NCI-H446 (cell line): ENCODE measurements at regions not wholly inside any gene's neighbourhood (a gene's known extent, or its start where the extent isn't known, plus 50 kb on each side); places are given as distances from the start of the nearest gene placed in this dataset.
"Not testable (repeated sequence)": the region's sequence is repeated elsewhere in the genome, so short reads cannot be mapped to it uniquely, and the experiment has no call there.

Experiments
- DNase-seq, 2 experiments: peaks; one replicate each; lab custom pipeline; 2025; lab: John Stamatoyannopoulos, UW

DNA sequence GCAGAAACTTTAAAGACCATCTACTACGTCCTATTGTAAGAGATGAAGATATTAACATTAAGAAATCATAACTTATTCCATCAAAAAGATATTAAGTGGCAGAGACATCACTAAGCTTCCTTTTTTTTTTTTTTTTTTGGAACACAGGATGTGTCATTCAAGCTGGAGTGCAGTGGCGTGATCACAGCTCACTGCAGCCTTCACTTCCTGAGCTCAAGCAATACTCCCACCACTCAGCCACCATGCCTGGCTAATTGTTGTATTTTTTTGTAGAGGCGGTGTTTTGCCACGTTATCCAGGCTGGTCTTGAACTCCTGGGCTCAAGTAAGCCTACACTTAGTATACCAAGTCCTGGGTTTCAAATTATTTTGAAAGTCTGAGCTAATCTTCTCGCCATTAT, 169.7 kb upstream of the KCTD7 start:
- not testable (repeated sequence) for DNase-seq

DNA sequence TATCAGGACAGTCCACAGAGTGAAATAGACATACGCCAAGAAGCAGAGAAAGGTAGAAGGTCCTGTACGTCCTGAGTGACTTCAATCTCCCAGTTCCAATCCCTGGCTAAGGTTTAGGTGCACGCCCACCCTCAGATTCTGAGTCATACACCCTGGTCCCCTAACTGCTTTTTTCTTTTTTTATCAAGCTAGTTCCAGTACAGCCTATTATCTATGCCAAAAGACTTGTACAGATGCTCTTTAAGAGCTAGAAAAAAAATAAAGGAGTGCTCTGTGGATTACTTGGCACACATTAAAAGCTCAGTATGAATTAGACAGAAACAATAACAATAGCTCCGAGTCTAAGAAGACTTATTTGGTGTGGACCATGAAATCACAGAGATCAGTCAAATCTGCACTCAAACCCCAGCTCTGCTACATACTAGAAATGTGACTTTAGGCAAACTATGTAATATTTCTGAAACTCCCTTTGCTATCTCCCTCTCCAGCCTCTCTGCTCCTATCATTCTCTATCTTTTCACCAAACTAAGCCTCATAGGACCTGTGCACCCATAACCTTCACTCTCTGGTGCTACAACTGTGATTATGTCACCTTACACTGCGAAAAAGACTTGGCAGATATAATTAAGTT, 168.8 kb upstream of the KCTD7 start:
- not testable (repeated sequence) for DNase-seq

DNA sequence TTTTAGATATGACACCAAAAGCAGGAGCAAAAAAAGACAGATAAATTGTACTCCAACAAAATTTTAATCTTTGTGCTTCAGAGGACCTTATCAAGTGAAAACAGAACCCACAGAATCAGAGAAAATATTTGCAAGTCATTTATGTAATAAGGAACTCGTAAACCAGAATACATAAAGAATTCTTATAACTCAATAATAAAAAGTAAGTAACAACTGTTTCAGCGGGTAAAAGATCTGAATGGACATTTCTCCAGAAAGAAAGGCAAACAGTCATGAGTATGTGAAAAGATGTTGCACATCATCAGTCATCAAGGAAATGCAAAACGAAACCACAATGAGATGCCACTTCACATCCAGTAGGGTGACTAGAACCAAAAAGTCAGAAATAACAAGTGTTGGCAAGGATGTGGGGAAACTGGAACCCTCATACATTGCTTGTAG, 167.7 kb upstream of the KCTD7 start:
- no peak for DNase-seq

DNA sequence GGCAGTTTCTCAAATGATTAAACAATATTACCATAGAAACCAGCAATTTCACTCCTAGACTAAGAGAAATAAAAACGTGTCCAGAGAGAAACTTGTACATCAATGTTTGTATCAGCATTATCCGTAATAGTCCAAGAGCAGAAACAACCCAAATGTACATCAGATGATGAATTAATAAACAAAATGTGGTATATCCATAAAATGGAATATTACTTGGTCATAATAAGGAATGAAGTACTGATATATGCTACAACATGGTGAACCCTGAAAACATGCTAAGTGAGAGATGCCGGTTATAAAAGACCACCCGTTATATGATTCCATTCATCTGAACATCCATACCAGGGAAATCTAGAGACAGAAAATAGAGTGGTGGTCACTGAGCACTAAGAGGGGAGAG, 167.3 kb upstream of the KCTD7 start:
- DNase-seq = not testable (repeated sequence)

DNA sequence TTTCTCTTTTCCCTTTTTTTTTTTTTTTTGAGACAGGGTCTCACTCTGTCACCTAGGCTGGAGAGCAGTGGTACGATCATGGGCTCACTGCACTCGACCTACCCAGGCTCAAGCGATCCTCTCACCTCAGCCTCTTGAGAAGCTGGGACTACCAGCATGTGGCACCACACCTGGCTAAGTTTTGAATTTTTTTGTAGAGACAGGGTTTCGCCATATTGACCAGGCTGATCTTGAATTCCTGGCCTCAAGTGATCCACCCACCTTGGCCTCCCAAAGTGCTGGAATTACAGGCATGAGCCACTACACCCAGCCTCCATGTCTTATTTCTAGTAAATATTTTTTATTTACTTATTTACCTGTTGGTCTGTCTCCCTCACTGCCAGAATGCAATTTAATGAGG, 165.8 kb upstream of the KCTD7 start:
- DNase-seq = not testable (repeated sequence)

DNA sequence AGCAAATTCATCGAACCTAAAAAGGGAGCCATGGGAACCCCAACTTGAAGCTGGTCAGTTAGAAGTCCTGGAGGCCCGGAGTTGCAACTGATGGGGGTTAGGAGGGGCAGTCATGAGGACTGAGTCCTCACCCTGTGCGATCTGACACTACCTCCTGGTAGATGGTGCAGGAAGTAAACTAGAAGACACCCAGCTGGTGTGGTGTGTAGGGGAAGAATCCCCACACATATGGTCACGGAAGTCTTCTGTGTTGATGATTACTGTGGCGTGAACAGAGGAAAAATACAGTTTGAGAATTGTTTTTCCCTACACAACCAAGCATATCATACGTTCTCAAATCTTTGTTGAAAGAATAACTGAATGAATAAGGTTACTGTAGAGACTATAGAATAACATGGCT, 164.6 kb upstream of the KCTD7 start:
- no peak for DNase-seq

DNA sequence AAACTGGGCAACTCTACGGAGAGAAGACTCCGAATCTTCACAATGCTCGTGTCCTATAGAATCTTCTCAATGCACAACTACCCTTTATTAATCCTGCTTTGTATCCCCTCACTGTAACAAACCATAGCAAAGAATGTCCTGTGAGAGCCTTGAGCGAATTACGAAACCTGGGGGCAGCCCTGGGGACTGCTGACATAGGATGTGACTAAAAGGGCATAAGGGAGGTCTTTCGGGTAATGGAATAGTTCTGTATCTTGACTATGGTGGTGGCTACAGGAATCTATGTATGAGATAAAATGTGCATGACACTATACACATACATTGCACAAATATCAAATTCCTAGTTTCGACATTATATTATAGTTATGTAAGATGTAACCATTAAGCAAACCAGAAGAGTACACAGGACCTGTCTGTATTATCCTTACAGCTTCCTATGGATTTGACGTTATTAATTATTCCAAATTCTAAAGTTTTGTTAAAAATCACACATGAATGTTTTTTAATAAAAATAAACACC, 162.5 kb upstream of the KCTD7 start:
- no peak for DNase-seq

DNA sequence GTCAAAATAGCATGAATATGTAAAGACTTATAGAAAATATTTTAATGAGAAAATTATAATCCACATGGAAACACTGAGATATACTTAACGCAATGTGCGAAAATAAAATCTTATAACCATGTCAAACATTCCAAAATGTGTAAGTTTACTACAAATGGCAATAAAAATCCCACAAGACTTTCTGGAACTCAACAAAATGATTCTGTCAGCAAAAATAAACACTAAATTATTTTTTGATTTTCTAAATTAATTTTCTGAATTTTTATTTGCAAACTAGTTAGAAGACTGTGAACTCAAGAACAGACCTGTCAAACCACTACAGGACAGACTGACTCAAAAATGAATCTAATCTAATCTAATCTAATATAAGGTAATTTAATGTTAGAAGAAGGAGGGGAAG, 160.8 kb upstream of the KCTD7 start:
- no peak for DNase-seq

DNA sequence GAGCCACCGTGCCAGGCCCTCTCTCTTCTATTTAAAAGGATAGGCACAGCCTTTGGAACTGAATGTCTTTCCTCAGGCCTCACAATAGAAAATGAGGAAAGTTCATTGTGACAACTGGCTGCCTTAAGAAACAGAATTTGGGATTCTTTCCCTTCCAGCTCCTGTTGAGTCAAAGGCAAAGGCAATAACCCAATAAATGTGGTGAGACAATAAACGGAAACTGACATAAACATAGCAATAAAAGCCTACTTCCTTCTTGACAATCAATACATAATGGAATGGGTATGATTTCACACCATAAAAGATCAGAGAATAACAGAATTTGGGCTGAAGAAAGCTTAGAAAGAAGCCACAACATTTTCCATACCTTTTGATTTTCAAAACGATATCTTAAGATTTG, 155.6 kb upstream of the KCTD7 start:
- DNase-seq = not testable (repeated sequence)

DNA sequence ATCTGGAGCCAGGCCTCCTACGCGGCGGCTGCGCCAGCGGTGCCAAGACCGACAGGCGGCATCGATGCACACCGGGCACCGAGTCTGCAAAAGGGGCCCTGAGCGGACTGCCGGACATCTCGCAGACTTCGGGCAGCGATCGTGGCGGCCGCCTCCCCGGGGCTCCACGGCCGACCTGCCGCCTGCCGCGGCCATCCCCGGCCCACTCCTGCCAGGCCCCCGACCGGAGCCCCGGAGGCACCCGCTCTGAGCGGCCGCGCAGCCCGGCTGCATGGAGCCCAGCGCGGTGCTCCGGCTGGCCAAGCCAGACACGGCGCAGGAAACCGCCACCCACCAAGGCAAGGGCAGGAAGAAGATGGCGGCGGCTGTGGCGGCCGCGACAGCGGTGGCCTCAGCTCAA, 154.2 kb upstream of the KCTD7 start:
- no peak for DNase-seq

DNA sequence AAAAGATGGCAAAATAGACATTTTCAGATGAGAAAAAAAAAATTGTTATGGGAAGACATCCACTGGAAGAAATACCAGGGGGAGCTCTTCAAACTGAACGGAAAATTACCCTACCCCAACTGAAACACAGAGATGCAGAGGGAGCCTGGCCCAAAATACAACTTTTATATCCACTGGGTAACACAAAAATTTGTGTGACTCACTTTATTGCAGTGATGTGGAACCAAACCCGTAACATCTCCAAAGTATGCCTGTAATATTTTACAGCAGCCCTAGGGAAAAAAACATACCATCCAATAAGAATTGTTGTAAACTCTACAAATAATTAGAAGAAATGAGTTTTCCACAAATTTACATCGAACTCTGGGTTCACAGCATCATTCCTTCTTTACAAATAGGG, 152.6 kb upstream of the KCTD7 start:
- not testable (repeated sequence) for DNase-seq

DNA sequence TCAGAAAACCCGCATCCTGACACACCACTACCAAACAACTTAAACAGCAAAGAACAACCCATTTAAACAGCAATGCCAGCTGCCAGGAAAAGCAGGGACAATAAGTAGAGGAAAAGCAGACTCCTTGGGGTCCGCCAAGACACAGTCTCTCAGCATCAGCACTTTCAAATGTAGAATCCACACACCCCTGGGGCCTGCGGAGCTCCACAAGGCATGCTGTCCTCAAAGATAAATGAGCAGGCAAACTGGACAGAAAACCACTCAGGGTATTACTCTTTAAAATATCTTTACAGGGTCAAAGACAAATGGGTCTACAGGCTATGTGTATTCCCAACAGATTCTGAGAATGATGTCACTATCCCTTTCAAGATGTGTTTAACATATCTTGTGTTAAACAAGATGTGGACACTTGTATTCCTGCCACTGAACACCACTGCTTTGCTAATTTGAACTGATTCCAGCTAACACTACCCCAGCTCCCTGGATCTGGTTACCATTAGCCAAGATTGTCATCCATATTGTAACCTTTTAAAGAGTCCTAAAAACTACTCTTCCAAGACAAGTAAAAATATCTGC, 150.8 kb upstream of the KCTD7 start:
- not testable (repeated sequence) for DNase-seq

DNA sequence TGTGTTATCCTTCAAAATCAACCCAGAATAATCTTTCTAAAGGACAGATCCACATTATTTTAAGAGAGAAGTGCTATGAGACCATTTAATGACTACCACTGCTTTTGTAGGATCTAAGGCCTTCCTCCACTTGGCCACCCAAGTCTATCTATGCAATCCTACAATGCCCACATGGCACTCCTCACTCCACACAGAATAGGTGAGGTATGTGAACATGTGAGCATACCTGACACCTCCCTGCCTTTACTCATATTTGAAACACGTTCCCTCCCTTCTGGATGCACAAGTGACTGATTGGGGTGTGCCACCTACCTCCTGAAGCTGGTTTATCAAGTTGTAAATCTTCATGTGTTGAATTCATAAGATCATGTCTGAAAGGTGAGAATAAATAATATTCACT, 147.5 kb upstream of the KCTD7 start:
- not testable (repeated sequence) for DNase-seq

DNA sequence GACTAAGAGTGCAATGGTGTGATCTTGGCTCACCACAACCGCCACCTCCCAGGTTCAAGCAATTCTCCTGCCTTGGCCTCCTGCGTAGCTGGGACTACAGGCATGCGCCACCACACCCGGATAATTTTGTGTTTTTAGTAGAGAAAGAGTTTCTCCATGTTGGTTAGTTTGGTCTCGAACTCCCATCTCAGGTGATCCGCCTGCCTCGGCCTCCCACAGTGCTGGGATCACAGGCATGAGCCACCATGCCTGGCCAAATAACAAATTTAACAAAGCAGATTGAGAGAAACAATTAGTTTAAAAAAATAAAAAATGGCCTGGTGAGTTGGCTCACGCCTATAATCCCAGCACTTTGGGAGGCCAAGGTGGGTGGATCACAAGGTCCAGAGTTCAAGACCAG, 139.6 kb upstream of the KCTD7 start:
- not testable (repeated sequence) for DNase-seq

DNA sequence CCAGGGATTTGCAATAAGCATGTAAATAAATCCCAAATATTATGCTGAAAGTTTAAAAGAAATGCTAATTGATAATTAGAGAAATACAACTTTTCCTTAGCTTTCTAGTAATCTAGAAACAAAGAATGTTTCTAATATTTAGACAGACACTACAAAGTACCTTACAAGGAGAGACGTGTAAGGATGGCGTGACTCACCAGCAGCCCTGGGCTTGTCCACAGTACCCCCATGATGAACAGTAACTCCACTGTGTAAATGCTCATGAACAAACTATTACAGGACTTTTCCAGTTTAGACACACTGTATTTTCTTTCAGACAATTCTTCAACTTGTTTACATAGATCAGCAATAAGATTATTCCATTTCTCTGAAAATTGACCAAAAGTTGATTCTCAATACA, 138.9 kb upstream of the KCTD7 start:
- not testable (repeated sequence) for DNase-seq

DNA sequence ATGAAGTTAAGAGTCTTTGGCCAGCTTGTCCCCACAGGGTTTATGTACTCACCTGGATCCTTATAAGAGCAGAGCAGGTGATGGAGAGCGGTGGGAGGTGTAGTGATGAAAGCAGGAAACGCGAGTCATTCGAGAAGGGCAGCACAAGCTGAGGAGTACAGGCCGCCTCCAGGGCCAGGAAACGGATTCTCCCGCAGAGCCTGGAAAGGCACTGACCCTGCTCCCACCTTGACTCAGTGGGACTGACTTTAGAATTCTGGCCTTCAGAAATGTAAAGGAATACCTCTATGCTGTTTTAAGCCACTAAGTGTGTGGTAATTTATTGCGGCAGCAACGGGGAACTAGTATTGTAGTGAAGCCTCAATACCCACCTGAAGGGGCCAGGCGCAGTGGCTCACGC, 137.7 kb upstream of the KCTD7 start:
- DNase-seq = not testable (repeated sequence)

DNA sequence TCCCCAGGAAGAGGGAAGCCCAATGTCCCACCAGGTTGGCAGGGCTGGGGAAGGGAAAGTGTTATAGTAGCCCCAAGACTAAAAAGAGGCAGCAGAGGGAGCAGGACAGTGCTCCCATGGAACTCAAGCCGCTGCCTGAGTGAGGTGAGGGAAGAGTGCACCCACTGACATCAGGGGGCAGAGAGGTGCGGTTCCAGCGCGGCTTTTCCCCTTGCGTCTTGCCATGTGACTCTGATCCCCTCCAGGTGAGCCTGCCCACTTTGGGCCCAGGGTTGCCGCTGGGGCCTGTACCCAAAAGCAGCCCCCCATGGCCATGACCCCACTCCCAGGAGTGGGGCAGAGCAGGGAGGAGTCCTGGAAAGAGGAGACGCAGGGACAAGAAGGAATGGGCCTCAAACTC, 136.3 kb upstream of the KCTD7 start:
- DNase-seq = not testable (repeated sequence)

DNA sequence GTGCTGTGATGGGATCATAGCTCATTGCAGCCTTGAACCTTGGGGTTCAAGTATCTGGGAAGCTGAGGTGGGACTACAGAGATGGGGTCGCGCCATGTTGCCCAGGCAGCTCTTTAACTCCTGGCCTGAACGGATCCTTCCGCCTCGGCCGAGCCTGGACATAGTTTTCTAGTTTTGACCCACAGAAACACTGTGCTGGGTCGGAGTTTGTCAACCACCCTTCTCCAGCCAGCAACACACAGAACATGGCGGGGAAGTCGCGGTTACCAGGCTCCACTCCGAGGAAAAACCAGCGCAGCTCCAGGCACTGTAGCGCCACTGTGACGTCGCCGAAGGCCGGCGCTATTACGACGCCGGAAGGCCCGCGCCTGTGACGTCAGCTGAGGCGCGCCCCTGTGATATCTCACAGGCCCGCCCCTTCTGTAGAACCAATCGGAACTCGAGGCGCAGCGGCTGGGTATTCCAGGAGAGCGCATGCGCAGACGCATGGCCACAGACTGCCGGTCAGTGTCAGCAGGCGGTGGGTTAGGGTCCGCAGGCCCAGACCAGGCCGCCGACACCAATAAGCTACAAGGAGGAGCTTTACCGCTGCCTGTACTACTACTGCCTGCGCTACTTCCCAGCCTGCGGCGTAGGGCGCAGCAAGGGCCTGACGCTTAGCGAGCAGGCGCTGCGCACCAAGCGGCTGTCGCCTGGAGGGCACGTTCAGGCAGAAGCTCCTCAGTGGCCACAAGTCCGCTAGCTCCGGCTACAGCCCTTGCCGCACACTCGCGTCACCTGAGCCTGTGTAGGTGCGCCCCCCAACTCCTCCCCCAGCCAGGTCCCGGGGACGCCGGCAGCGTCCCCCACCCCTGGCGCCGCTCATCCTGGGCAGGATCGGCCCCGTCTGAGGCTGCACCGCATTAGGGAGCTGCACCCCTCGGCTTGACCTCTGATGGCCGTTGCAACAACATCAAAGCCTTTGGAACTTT, 135.2 kb upstream of the KCTD7 start:
- peak; percentile 95 to 98 for DNase-seq

DNA sequence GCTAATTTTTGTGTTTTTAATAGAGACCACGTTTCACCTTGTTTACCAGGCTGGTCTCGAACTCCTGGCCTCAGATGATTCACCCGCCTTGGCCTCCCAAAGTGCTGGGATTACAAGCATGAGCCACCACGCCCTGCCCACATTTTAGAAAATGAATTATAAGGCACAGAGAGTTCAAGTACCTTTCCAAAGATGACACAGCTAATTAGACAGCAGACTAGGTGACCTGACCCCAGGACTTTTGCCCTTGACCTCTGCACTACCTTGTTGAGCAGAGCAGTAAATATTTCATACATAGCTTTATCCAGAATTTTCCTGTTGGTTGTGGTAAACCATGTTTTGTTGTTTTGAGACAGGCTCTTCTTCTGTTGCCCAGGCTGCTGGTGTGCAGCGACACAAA, 131.3 kb upstream of the KCTD7 start:
- no peak for DNase-seq

DNA sequence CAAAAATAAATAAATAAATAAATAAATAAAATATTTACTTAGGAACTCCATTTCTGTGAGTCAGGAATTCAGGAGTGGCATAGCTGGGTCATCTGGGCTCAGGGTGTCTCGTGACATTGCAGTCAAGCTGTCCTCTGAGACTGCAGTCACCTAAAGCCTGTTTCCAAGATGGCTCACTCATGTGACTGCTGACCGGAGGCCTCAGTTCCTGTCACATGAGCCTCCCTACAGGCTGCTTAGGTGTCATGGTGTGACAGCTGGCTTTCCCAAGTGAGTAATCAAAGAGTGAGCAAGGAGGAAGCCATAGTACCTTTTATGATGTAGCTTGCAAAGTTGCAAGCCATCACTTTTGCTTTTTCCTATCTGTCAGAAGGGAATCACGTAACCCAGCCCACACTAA, 128.6 kb upstream of the KCTD7 start:
- no peak for DNase-seq

DNA sequence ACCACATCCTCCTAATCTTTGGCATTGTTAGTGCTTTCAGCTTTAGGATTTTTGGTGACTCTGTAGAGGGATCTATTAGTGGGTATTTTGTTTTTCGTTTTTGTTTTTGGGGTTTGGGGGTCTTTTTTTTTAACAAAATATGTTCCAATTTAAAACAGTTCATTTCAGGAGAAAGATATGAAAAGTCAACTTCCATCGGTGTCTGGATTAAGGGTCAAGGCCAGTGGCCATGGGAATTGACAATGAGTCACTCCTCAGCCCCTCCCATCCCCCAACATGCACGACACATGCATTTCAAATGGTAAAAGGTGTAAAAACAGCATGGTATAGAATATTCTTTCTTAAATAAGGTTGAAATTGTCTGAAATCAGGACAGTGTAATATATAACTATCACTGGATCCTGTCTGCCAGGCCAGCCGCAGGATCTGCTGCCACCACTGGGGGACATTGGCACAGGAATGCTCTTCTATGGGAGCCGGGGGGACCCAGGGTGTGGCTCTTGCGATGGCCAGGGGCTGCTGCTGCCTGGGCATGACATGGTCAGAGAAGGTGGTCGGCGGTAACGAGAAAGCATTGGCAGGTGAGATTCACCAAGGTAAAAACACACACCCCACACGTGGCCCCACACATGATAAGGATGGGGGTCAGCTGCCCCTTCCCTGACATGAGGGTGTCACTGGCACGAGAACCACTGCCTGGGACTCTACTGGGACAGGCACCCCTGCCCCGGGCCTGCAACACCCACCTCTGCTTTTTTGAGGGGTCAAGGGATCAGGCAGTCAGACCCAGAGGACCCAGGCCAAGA, 126.2 kb upstream of the KCTD7 start:
- DNase-seq = no peak

DNA sequence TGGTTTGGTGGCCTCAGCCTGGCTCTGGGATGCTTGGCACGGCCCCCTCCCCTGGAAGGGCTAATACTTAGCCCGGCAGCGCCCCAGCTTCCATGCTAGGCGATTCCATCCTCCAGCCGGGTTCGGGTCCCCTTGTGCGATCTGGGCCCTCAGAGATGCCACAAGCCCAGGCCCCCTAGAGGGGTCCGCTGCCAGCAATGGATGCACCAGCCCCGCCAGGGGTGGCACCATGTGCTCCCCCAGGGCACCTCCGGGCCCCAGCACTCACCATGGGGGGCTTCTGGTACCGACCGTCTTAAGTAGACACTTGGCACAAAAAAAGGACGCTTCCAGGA, 125.7 kb upstream of the KCTD7 start:
- no peak for DNase-seq
